ENCODE measurements at regions not wholly inside any gene's neighbourhood (a gene's known extent, or its start where the extent isn't known, plus 50 kb on each side); places are given as distances from the start of the nearest gene placed in this dataset.

GRCh38 chr6:71364889-71365542 lies 76.4 kb downstream of the OGFRL1 start:
- TF ChIP-seq SNAI2 (CRISPR knock-in tag; IDR thresholded peaks at IDR 0.05): no peak
- TF ChIP-seq ZNF8 (CRISPR knock-in tag; IDR thresholded peaks at IDR 0.05): no peak
- no peak for TF ChIP-seq CREB5 (CRISPR knock-in tag; IDR thresholded peaks at IDR 0.05; ENCODE audit: low read depth)
- no peak for TF ChIP-seq ZNF565 (CRISPR knock-in tag; conservative IDR thresholded peaks at IDR 0.05; ENCODE audit: low read depth)
- no peak for TF ChIP-seq ZFP3 (CRISPR knock-in tag; IDR thresholded peaks at IDR 0.05)
- TF ChIP-seq ESRRG (CRISPR knock-in tag; IDR thresholded peaks at IDR 0.05): no peak
- TF ChIP-seq OSR1 (CRISPR knock-in tag; IDR thresholded peaks at IDR 0.05): no peak
- TF ChIP-seq GLIS3 (CRISPR knock-in tag; IDR thresholded peaks at IDR 0.05): no peak
- no peak for TF ChIP-seq ZC3H10 (CRISPR knock-in tag; IDR thresholded peaks at IDR 0.05)
- TF ChIP-seq CSDC2 (CRISPR knock-in tag; IDR thresholded peaks at IDR 0.05): no peak
- TF ChIP-seq PPARA (CRISPR knock-in tag; IDR thresholded peaks at IDR 0.05; ENCODE audit: borderline replicate concordance): no peak
- no peak for TF ChIP-seq ZFP30 (CRISPR knock-in tag; IDR thresholded peaks at IDR 0.05)

Measured in SK-N-SH treated with all-trans-retinoic acid at 6 μM for 48 hours (cell line).